ENCODE measurements at regions not wholly inside any gene's neighbourhood (a gene's known extent, or its start where the extent isn't known, plus 50 kb on each side); places are given as distances from the start of the nearest gene placed in this dataset.

- Histone ChIP-seq H3K27ac (no peak overlapping the region), H3K4me1 (ENCODE audit: insufficient read depth) (no peaks in the 10 kb centered on the region), H3K27me3 (no peaks in the 10 kb centered on the region), H3K4me3 (no peak overlapping the region), H3K9me3 (no peaks in the 10 kb centered on the region), H3K36me3 (no peaks in the 10 kb centered on the region)
- intact Hi-C loops (cut with DNase I) = no loop called here
- no peak for TF ChIP-seq EP300 (IDR thresholded peaks at IDR 0.05)
- TF ChIP-seq POLR2A (IDR thresholded peaks at IDR 0.05) = no peak
- no peak for TF ChIP-seq CTCF (IDR thresholded peaks at IDR 0.05)
- 80 to 91% (median 83%) methylated on average over 4 of the region's 4 CpGs for WGBS, 3 donors
- no peak for DNase-seq
Observed at GRCh38 chr11:97862021-97862420, 1158.7 kb upstream of the CNTN5 start.

GRCh38 chr11:97865424-97866012 is 1155.2 kb upstream of the CNTN5 start:
- Histone ChIP-seq H3K4me3 (no peak overlapping the region), H3K4me1 (ENCODE audit: insufficient read depth) (no peaks in the 10 kb centered on the region), H3K27me3 (no peaks in the 10 kb centered on the region), H3K27ac (no peak overlapping the region), H3K36me3 (no peaks in the 10 kb centered on the region), H3K9me3 (no peaks in the 10 kb centered on the region)
- DNase-seq = no peak
- TF ChIP-seq CTCF (IDR thresholded peaks at IDR 0.05) (no peak), POLR2A (IDR thresholded peaks at IDR 0.05) (no peak), EP300 (IDR thresholded peaks at IDR 0.05) (no peak)
- intact Hi-C loops (cut with DNase I) = no loop called here
- WGBS, 3 donors = 53 to 63% (median 54%) methylated on average over 3 of the region's 3 CpGs

GRCh38 chr11:97871816-97872215 is 1148.9 kb upstream of the CNTN5 start:
- intact Hi-C loops (cut with DNase I) = no loop called here
- no peak for TF ChIP-seq EP300 (IDR thresholded peaks at IDR 0.05)
- TF ChIP-seq CTCF (IDR thresholded peaks at IDR 0.05) = no peak
- TF ChIP-seq POLR2A (IDR thresholded peaks at IDR 0.05) = no peak
- Histone ChIP-seq H3K9me3 (no peaks in the 10 kb centered on the region), H3K27ac (no peak overlapping the region), H3K4me3 (no peak overlapping the region), H3K27me3 (no peaks in the 10 kb centered on the region), H3K4me1 (ENCODE audit: insufficient read depth) (no peaks in the 10 kb centered on the region), H3K36me3 (no peaks in the 10 kb centered on the region)
- no peak for DNase-seq

GRCh38 chr11:97880209-97880608 is 1140.5 kb upstream of the CNTN5 start:
- no peaks in the 10 kb centered on the region for H3K36me3 ChIP-seq
- H3K4me1 ChIP-seq (ENCODE audit: insufficient read depth) = no peaks in the 10 kb centered on the region
- H3K9me3 ChIP-seq = no peaks in the 10 kb centered on the region
- TF ChIP-seq POLR2A (IDR thresholded peaks at IDR 0.05) (no peak), CTCF (IDR thresholded peaks at IDR 0.05) (no peak), EP300 (IDR thresholded peaks at IDR 0.05) (no peak)
- no peak for DNase-seq
- H3K4me3 ChIP-seq = no peak overlapping the region
- no peak overlapping the region for H3K27ac ChIP-seq
- H3K27me3 ChIP-seq = no peaks in the 10 kb centered on the region
- intact Hi-C loops (cut with DNase I) = no loop called here
